ENCODE measurements at regions not wholly inside any gene's neighbourhood (a gene's known extent, or its start where the extent isn't known, plus 50 kb on each side); places are given as distances from the start of the nearest gene placed in this dataset.

DNA sequence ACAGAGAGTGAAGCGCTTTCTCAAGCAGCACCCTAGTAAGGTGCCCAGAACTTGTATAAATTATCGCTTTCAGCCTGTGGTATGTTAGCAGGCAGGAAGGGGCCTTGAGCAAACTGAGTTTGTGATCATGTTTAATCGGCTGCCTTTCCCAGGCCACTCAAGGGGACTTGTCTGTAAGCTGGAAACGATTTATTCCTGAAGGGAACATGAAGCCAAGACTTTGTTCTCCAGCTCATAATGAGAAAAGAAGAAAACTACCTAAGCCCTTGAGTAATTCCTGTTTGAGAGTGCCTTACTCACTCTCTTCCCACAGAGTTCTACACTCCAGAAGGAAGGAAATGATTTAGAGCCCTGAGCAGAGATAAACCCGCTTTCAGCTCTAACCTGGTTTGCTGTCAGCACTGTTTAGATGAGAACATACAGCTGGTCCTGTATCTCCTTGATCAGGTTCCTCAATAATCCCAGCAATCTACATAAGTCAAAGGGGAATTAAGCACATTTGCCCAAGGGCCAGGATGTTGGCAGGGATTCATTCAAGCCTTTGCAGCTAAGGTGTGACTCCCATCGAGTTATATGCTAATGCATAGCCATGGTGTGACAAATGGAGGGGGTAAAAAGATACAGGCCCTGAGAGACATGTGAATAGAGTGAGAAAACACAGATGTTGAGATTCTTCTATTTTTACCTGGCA, 187.7 kb upstream of the SLC24A5 start:
- no peak for TF ChIP-seq POLR2AphosphoS5 (IDR thresholded peaks at IDR 0.05)
- TF ChIP-seq, protein P1, sequence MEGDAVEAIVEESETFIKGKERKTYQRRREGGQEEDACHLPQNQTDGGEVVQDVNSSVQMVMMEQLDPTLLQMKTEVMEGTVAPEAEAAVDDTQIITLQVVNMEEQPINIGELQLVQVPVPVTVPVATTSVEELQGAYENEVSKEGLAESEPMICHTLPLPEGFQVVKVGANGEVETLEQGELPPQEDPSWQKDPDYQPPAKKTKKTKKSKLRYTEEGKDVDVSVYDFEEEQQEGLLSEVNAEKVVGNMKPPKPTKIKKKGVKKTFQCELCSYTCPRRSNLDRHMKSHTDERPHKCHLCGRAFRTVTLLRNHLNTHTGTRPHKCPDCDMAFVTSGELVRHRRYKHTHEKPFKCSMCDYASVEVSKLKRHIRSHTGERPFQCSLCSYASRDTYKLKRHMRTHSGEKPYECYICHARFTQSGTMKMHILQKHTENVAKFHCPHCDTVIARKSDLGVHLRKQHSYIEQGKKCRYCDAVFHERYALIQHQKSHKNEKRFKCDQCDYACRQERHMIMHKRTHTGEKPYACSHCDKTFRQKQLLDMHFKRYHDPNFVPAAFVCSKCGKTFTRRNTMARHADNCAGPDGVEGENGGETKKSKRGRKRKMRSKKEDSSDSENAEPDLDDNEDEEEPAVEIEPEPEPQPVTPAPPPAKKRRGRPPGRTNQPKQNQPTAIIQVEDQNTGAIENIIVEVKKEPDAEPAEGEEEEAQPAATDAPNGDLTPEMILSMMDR (IDR thresholded peaks at IDR 0.05) = no peak

All from suprapubic skin (tissue), 3 donors.